ENCODE measurements at regions not wholly inside any gene's neighbourhood (a gene's known extent, or its start where the extent isn't known, plus 50 kb on each side); places are given as distances from the start of the nearest gene placed in this dataset.

DNA sequence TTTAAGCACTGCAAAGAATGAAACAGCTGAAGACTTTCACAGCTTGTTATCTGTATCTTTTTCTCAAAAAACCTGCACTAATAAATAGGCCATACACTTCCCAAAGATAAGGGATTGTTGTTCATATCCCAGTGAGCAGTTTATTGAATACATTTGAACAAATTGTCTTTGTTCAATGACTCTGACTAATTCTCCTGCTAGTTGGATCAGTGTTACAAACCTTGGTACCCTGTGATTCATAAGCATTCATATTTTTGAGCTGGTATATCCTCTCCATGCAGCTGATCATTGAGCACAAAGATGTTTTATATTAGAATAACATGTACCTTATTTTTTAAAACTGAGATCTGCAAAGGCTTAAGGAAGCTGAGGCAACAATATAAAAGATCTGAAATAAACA, 58.9 kb upstream of the FSCB start:
- Histone ChIP-seq H3K27me3 (ENCODE audit: insufficient read depth, low read length) (no peaks in the 10 kb centered on the region), H3K4me1 (ENCODE audit: insufficient read depth, low read length) (no peaks in the 10 kb centered on the region), H3K4me3 (ENCODE audit: low read length) (no peak overlapping the region), H3K9me3 (ENCODE audit: low read depth, low read length) (no peaks in the 10 kb centered on the region)

DNA sequence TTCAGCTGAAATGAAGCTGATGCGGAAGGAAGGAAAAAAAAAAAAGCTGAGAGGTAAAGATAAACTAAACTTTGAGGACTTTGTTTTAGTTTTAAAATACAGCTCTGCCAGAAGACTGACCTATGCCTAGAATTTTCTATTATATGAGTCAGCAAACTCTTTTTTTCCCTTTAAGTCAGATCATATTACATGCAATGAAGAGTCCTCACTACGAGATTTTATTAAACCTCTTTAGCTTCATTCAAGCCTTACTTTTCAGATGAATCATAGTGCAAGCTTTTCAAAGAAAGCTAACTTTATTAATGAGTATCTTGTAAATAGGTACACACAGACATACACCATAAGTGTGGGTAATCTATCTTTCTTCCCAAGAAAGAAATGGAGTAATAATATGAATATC, 57.8 kb upstream of the FSCB start:
- Histone ChIP-seq H3K4me1 (ENCODE audit: insufficient read depth, low read length) (no peaks in the 10 kb centered on the region), H3K4me3 (ENCODE audit: low read length) (no peak overlapping the region), H3K27me3 (ENCODE audit: insufficient read depth, low read length) (no peaks in the 10 kb centered on the region), H3K9me3 (ENCODE audit: low read depth, low read length) (no peaks in the 10 kb centered on the region)

Measured in mononuclear cell (primary cell).